GM10266 (cell line): ENCODE measurements at regions not wholly inside any gene's neighbourhood (a gene's known extent, or its start where the extent isn't known, plus 50 kb on each side); places are given as distances from the start of the nearest gene placed in this dataset.

ENCODE experiments used
- DNase-seq: peaks from one replicate; pipeline ENCODE4 v3.0.0; 2012; ENCODE audit errors: extremely low spot score
- TF ChIP-seq, protein P1 (sequence below): IDR thresholded peaks from 2 replicates; pipeline ENCODE4 v1.5.1; 2012; ENCODE audit warnings: mild to moderate bottlenecking, low read depth; ENCODE audit not compliant: control insufficient read depth, insufficient read depth; ENCODE audit errors: missing control alignments

GRCh38 chr13:78827471-78827870, 168.5 kb upstream of the OBI1 start:
- TF ChIP-seq, protein P1, sequence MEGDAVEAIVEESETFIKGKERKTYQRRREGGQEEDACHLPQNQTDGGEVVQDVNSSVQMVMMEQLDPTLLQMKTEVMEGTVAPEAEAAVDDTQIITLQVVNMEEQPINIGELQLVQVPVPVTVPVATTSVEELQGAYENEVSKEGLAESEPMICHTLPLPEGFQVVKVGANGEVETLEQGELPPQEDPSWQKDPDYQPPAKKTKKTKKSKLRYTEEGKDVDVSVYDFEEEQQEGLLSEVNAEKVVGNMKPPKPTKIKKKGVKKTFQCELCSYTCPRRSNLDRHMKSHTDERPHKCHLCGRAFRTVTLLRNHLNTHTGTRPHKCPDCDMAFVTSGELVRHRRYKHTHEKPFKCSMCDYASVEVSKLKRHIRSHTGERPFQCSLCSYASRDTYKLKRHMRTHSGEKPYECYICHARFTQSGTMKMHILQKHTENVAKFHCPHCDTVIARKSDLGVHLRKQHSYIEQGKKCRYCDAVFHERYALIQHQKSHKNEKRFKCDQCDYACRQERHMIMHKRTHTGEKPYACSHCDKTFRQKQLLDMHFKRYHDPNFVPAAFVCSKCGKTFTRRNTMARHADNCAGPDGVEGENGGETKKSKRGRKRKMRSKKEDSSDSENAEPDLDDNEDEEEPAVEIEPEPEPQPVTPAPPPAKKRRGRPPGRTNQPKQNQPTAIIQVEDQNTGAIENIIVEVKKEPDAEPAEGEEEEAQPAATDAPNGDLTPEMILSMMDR = no peak
- DNase-seq = no peak

DNA sequence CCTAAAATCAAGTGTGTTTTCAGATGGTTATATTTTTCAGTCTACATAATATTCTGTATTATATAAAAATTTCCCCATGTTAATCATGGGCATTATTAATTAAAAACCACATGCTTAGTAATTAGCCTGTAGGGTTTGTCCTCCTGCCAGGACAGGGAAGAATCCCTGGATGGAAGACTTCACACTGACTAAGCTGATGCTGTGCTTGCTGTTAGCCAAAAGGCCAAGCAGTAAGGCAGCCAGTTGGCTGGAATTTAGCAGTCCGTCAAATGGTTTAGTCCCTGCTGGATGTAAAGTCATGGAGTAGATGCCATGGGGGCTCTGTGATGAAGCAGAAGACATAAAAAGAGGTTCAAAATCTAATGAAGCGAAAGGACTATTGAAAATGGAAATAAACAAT, 168.0 kb upstream of the OBI1 start:
- TF ChIP-seq, protein P1 = no peak
- no peak for DNase-seq

- no peak for DNase-seq
- TF ChIP-seq, protein P1 = no peak
Observed at GRCh38 chr13:78826312-78826711, 167.4 kb upstream of the OBI1 start.

DNA sequence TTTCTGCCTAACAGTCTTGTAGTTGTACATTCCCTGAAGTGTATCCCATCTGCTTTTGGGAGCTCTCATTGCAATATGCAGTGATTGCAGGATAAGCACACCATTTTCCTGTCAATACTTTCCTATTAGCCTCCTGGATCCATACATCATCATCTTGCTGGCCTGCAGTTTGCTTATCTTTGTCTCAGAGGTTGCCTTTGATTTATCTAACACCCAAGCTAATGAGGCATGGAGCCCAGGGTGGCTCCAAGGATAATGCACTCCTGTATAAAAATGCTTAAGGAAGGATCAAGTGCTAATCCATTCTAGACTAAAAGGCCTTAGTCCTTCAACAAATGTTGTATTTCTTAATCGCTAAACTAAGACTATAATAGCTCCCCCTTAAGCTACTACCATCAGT, 161.6 kb upstream of the OBI1 start:
- TF ChIP-seq, protein P1 = no peak
- no peak for DNase-seq

GRCh38 chr13:78816592-78816991, 157.6 kb upstream of the OBI1 start:
- no peak for DNase-seq
- TF ChIP-seq, protein P1 = no peak

GRCh38 chr13:78816154-78816553, 157.2 kb upstream of the OBI1 start:
- TF ChIP-seq, protein P1 = no peak
- no peak for DNase-seq

GRCh38 chr13:78806457-78806856, 147.5 kb upstream of the OBI1 start:
- no peak for DNase-seq
- TF ChIP-seq, protein P1 = no peak
